PC-9 (cell line): ENCODE measurements at regions not wholly inside any gene's neighbourhood (a gene's known extent, or its start where the extent isn't known, plus 50 kb on each side); places are given as distances from the start of the nearest gene placed in this dataset.

Experiments used
- CTCF ChIP-seq: fragments of 200-600 bp; sonication (generic); conservative IDR thresholded peaks from 2 replicates; pipeline ENCODE4 v1.6.1; 2017; ENCODE audit warnings: mixed run types, antibody characterized with exemption, mild to moderate bottlenecking, moderate library complexity
- EZH2 ChIP-seq: fragments of 200-600 bp; sonication (generic); IDR thresholded peaks from 2 replicates; pipeline ENCODE4 v1.8.0; 2017; ENCODE audit warnings: antibody characterized with exemption, low read depth

GRCh38 chr2:7333189-7333765, 416.1 kb downstream of the RNF144A start:
- no peak for TF ChIP-seq CTCF
- no peak for TF ChIP-seq EZH2
